Mesothelial cell of epicardium (in vitro differentiated cells): ENCODE measurements at regions not wholly inside any gene's neighbourhood (a gene's known extent, or its start where the extent isn't known, plus 50 kb on each side); places are given as distances from the start of the nearest gene placed in this dataset.

ENCODE experiments used
- DNase-seq, 2 experiments: peaks; one replicate each; pipeline ENCODE4 v3.0.0; 2021; ENCODE audit warnings: low spot score in 2 of 2; ENCODE audit not compliant: unreplicated experiment in 2 of 2
- H3K27ac Mint-ChIP-seq: 2 replicates; pipeline ENCODE4 v1.8.0; 2021; ENCODE audit warnings: mixed read lengths
- H3K27me3 Mint-ChIP-seq: 2 replicates; pipeline ENCODE4 v1.8.0; 2021; ENCODE audit warnings: low read depth, mixed read lengths
- H3K36me3 Mint-ChIP-seq: 2 replicates; pipeline ENCODE4 v1.8.0; 2021; ENCODE audit warnings: mixed read lengths
- H3K4me1 Mint-ChIP-seq: 2 replicates; pipeline ENCODE4 v1.8.0; 2021; ENCODE audit warnings: mixed read lengths
- H3K4me3 Mint-ChIP-seq: 2 replicates; pipeline ENCODE4 v1.8.0; 2021; ENCODE audit warnings: mild to moderate bottlenecking, moderate library complexity, mixed read lengths
- H3K9me3 Mint-ChIP-seq: 2 replicates; pipeline ENCODE4 v1.8.0; 2021; ENCODE audit warnings: mixed read lengths
- CTCF ChIP-seq: fragments of 200-600 bp; sonication (generic); IDR thresholded peaks from one replicate; pipeline ENCODE4 v1.5.0; 2021; ENCODE audit warnings: antibody characterized with exemption; ENCODE audit not compliant: unreplicated experiment

GRCh38 chr6:113110211-113110610, 746.9 kb upstream of the MARCKS start:
- Mint-ChIP-seq H3K36me3 (peaks cover under 1% of the 10 kb centered on the region), H3K9me3 (peaks cover 32% of the 10 kb centered on the region), H3K4me3 (no peak overlapping the region), H3K4me1 (peaks cover 11% of the 10 kb centered on the region), H3K27ac (no peak overlapping the region), H3K27me3 (no peaks in the 10 kb centered on the region)
- no peak for TF ChIP-seq CTCF
- DNase-seq: no peak

GRCh38 chr6:113111550-113111949, 745.6 kb upstream of the MARCKS start:
- no peaks in the 10 kb centered on the region for H3K27me3 Mint-ChIP-seq
- H3K9me3 Mint-ChIP-seq: peaks cover 36% of the 10 kb centered on the region
- peaks cover 6% of the 10 kb centered on the region for H3K36me3 Mint-ChIP-seq
- peaks cover 11% of the 10 kb centered on the region for H3K4me1 Mint-ChIP-seq
- no peak overlapping the region for H3K4me3 Mint-ChIP-seq
- no peak for DNase-seq
- no peak for TF ChIP-seq CTCF
- H3K27ac Mint-ChIP-seq: no peak overlapping the region

GRCh38 chr6:113112086-113112485, 745.1 kb upstream of the MARCKS start:
- Mint-ChIP-seq H3K27me3 (no peaks in the 10 kb centered on the region), H3K9me3 (peaks cover 42% of the 10 kb centered on the region), H3K27ac (no peak overlapping the region), H3K36me3 (peaks cover 12% of the 10 kb centered on the region), H3K4me3 (no peak overlapping the region), H3K4me1 (peaks cover 11% of the 10 kb centered on the region)
- TF ChIP-seq CTCF: no peak
- no peak for DNase-seq

GRCh38 chr6:113115196-113115595, 741.9 kb upstream of the MARCKS start:
- peaks cover 53% of the 10 kb centered on the region for H3K9me3 Mint-ChIP-seq
- H3K4me1 Mint-ChIP-seq: peaks cover 16% of the 10 kb centered on the region
- no peaks in the 10 kb centered on the region for H3K27me3 Mint-ChIP-seq
- no peak overlapping the region for H3K4me3 Mint-ChIP-seq
- no peak for DNase-seq
- TF ChIP-seq CTCF: no peak
- H3K36me3 Mint-ChIP-seq: peaks cover 26% of the 10 kb centered on the region
- H3K27ac Mint-ChIP-seq: no peak overlapping the region

- Mint-ChIP-seq H3K36me3 (peaks cover 26% of the 10 kb centered on the region), H3K27ac (peak overlapping the region; percentile 87), H3K4me1 (peaks cover 31% of the 10 kb centered on the region), H3K27me3 (no peaks in the 10 kb centered on the region), H3K9me3 (peaks cover 32% of the 10 kb centered on the region), H3K4me3 (no peak overlapping the region)
- no peak for TF ChIP-seq CTCF
- DNase-seq: no peak
Measured at GRCh38 chr6:113120224-113120581, 736.9 kb upstream of the MARCKS start.
